Uterus (tissue), 2 donors: ENCODE measurements at regions not wholly inside any gene's neighbourhood (a gene's known extent, or its start where the extent isn't known, plus 50 kb on each side); places are given as distances from the start of the nearest gene placed in this dataset.

Source experiments
- POLR2A ChIP-seq, 2 donors: fragments of 450-650 bp; IDR thresholded peaks; one replicate each; pipeline ENCODE4 v1.6.1; 2016; ENCODE audit warnings: antibody characterized with exemption in 2 of 2, mild to moderate bottlenecking in 1 of 2, moderate library complexity in 1 of 2
- TF ChIP-seq, protein P1 (sequence below), 4 experiments: fragments of 200-600 bp in 2 of 4; fragments of 450-650 bp in 2 of 4; sonication (generic) in 2 of 4; IDR thresholded peaks; one replicate each; pipeline ENCODE4 v1.5.1; 2016 to 2019; ENCODE audit warnings: antibody characterized with exemption in 4 of 4, mild to moderate bottlenecking in 2 of 4, moderate library complexity in 1 of 4

DNA sequence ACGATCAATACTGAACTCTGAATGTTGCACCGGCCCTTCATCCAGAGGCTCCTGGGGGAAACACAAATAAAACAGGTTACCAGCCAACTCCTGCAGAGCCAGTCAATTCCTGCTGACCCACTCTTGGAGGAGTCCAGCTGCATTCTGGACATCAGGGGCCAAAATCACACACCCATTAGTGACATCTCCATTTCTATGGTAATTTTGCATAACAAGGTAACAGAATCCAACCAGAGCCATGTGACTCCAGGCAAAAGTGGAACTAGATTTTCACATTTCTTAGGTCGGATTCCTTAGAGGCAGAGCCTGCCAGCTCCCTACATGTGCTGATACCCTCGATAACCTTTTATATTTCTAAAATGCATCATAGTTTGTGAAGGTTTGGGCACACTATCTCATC lies 119.2 kb upstream of the CTNNB1 start:
- TF ChIP-seq, protein P1, sequence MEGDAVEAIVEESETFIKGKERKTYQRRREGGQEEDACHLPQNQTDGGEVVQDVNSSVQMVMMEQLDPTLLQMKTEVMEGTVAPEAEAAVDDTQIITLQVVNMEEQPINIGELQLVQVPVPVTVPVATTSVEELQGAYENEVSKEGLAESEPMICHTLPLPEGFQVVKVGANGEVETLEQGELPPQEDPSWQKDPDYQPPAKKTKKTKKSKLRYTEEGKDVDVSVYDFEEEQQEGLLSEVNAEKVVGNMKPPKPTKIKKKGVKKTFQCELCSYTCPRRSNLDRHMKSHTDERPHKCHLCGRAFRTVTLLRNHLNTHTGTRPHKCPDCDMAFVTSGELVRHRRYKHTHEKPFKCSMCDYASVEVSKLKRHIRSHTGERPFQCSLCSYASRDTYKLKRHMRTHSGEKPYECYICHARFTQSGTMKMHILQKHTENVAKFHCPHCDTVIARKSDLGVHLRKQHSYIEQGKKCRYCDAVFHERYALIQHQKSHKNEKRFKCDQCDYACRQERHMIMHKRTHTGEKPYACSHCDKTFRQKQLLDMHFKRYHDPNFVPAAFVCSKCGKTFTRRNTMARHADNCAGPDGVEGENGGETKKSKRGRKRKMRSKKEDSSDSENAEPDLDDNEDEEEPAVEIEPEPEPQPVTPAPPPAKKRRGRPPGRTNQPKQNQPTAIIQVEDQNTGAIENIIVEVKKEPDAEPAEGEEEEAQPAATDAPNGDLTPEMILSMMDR (IDR thresholded peaks at IDR 0.05) = no peak
- no peak for TF ChIP-seq POLR2A (IDR thresholded peaks at IDR 0.05)
